ENCODE measurements at regions not wholly inside any gene's neighbourhood (a gene's known extent, or its start where the extent isn't known, plus 50 kb on each side); places are given as distances from the start of the nearest gene placed in this dataset.
"Not testable (repeated sequence)": the region's sequence is repeated elsewhere in the genome, so short reads cannot be mapped to it uniquely, and the experiment has no call there.

DNA sequence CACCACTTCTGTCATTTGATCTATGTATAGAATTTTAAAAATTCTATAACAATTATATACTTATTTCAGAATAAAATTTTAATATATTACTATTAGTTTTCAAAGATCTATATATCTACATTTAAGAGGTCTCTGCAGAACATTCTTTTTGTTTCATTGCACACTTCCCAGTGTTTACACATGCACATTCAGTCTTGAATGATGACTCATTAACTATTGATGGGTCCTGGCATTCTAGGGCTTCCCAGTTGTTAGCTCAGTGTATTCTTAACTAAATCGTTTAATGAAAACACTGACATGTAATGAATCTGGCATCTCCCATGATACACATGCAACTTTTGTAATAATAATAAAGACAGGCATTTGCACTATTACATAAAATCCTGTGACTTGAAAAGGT lies 324.6 kb downstream of the KLF12 start:
- DNase-seq (ENCODE audit: low spot score) = no peak
- Mint-ChIP-seq H3K9me3 (ENCODE audit: low read depth) (no peaks in the 10 kb centered on the region), H3K4me1 (ENCODE audit: low read depth) (peaks cover 20% of the 10 kb centered on the region), H3K27ac (ENCODE audit: unreplicated experiment) (no peak overlapping the region), H3K27me3 (ENCODE audit: low read depth) (no peaks in the 10 kb centered on the region), H3K4me3 (ENCODE audit: unreplicated experiment) (no peak overlapping the region), H3K36me3 (ENCODE audit: low read depth) (peaks cover 4% of the 10 kb centered on the region)
- TF ChIP-seq, protein P1, sequence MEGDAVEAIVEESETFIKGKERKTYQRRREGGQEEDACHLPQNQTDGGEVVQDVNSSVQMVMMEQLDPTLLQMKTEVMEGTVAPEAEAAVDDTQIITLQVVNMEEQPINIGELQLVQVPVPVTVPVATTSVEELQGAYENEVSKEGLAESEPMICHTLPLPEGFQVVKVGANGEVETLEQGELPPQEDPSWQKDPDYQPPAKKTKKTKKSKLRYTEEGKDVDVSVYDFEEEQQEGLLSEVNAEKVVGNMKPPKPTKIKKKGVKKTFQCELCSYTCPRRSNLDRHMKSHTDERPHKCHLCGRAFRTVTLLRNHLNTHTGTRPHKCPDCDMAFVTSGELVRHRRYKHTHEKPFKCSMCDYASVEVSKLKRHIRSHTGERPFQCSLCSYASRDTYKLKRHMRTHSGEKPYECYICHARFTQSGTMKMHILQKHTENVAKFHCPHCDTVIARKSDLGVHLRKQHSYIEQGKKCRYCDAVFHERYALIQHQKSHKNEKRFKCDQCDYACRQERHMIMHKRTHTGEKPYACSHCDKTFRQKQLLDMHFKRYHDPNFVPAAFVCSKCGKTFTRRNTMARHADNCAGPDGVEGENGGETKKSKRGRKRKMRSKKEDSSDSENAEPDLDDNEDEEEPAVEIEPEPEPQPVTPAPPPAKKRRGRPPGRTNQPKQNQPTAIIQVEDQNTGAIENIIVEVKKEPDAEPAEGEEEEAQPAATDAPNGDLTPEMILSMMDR (IDR thresholded peaks at IDR 0.05) = no peak

DNA sequence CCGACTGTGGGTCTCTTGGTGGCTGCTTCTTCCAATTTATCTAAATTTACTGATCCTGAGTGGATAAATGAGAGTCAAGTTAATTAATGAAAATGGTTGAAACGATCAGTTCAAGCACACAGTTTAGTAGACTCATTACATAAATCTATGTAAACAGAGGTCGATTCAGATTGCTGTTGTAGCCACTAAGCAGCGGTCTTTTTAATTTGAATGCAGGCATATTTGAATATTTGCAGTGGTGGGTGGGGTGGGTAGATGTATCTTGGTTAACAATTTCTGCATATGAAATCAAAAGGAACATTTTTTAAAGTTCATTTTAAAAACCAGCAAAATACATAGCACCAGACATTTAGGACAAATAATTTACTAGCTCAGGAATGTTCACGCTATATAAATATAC lies 325.9 kb downstream of the KLF12 start:
- TF ChIP-seq, protein P1 (IDR thresholded peaks at IDR 0.05) = no peak
- Mint-ChIP-seq H3K4me1 (ENCODE audit: low read depth) (peaks cover 26% of the 10 kb centered on the region), H3K36me3 (ENCODE audit: low read depth) (peaks cover 3% of the 10 kb centered on the region), H3K27me3 (ENCODE audit: low read depth) (no peaks in the 10 kb centered on the region), H3K27ac (ENCODE audit: unreplicated experiment) (no peak overlapping the region), H3K4me3 (ENCODE audit: unreplicated experiment) (no peak overlapping the region), H3K9me3 (ENCODE audit: low read depth) (no peaks in the 10 kb centered on the region)
- DNase-seq (ENCODE audit: low spot score) = no peak

DNA sequence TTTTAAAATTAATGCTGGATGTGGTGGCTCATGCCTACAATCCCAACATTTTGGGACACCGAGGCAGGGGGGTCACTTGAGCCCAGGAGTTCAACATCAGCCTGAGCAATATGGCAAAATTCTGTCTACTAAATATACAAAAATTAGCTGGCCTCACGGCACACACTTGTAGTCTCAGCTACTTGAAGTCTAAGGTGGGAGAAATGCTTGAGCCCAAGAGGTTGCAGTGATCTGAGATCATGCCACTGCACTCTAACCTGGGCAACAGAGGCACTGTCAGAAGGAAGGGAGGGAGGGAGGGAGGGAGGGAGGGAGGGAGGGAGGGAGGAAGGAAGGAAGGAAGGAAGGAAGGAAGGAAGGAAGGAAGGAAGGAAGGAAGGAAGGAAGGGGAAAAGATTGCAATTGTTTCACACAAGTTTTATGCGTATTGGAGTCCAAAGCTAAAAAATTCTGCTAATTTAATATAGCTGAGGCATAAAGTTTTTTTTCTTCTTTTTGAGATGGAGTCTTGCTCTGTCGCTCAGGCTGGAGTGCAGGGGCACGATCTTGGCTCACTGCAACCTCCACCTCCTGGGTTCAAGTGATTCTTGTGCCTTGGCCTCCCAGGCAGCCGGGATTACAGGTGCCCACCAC lies 328.8 kb downstream of the KLF12 start:
- not testable (repeated sequence) for H3K27ac Mint-ChIP-seq (ENCODE audit: unreplicated experiment); H3K36me3 Mint-ChIP-seq (ENCODE audit: low read depth); H3K4me3 Mint-ChIP-seq (ENCODE audit: unreplicated experiment); H3K9me3 Mint-ChIP-seq (ENCODE audit: low read depth); DNase-seq (ENCODE audit: low spot score); H3K27me3 Mint-ChIP-seq (ENCODE audit: low read depth)
- H3K4me1 Mint-ChIP-seq (ENCODE audit: low read depth) = peaks cover 47% of the 10 kb centered on the region

DNA sequence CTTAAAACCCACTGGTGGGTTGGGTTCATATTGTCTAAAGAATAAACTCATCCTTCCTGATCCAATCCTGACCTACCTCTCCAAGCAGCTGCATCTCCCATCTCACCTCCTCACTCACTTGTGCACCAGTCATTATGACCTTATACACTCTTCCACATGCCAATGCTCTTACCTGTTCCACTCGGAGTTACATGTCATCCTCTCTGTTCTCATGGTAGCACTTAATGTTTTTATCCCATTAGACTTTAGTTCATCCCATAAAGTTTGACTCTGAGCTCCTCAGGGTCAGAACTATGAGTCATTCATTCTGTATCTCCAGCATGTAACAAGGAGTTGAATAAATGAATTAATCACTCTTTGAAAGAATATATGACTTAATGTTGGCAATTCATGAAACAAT lies 330.2 kb downstream of the KLF12 start:
- no peak for DNase-seq (ENCODE audit: low spot score)
- Mint-ChIP-seq H3K4me3 (ENCODE audit: unreplicated experiment) (no peak overlapping the region), H3K36me3 (ENCODE audit: low read depth) (peaks cover 2% of the 10 kb centered on the region), H3K27me3 (ENCODE audit: low read depth) (no peaks in the 10 kb centered on the region), H3K4me1 (ENCODE audit: low read depth) (peaks cover 39% of the 10 kb centered on the region), H3K27ac (ENCODE audit: unreplicated experiment) (no peak overlapping the region), H3K9me3 (ENCODE audit: low read depth) (peaks cover under 1% of the 10 kb centered on the region)
- TF ChIP-seq, protein P1 (IDR thresholded peaks at IDR 0.05) = no peak

DNA sequence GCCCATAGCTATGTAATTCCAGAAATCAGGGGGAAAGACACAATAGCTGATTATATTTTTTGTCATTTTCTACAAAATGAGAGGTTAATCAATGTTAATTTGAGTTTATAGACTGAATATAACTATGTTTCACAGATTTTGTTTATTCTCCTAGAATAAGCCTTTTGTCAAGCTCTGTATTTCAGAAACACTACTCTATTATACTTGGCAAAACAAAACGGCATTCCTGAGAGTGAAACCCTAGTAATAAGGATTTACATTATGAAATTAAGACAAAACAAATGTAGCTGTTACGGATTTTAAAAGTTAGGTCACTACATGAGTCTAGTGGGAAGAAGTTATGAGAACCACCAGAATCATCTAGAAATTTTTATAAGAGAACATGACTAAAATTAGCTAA lies 334.2 kb downstream of the KLF12 start:
- no peak overlapping the region for H3K4me3 Mint-ChIP-seq (ENCODE audit: unreplicated experiment)
- H3K9me3 Mint-ChIP-seq (ENCODE audit: low read depth) = peaks cover 3% of the 10 kb centered on the region
- no peak for DNase-seq (ENCODE audit: low spot score)
- H3K27ac Mint-ChIP-seq (ENCODE audit: unreplicated experiment) = no peak overlapping the region
- no peaks in the 10 kb centered on the region for H3K27me3 Mint-ChIP-seq (ENCODE audit: low read depth)
- peaks cover 27% of the 10 kb centered on the region for H3K4me1 Mint-ChIP-seq (ENCODE audit: low read depth)
- H3K36me3 Mint-ChIP-seq (ENCODE audit: low read depth) = peaks cover 2% of the 10 kb centered on the region
- TF ChIP-seq, protein P1 (IDR thresholded peaks at IDR 0.05) = no peak

DNA sequence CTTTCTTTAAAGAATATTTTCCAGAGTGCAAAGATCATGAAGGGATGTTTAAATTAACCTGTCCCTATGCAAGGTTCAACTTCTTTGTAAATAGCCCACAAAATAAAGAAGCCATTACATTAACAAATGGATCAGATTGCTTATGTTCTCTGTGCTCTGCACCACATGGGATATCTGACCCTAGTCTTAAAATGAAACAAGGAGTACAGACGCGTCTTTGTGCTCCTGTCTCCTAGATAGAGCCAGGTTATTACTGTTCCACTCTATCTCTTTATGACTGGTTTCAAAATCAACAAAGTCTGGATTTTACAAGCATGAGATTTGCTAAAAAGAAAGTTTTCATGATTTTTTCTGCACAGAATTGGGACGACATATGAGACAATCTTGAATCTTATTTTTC lies 339.4 kb downstream of the KLF12 start:
- DNase-seq (ENCODE audit: low spot score) = no peak
- H3K4me3 Mint-ChIP-seq (ENCODE audit: unreplicated experiment) = no peak overlapping the region
- H3K27ac Mint-ChIP-seq (ENCODE audit: unreplicated experiment) = no peak overlapping the region
- no peaks in the 10 kb centered on the region for H3K4me1 Mint-ChIP-seq (ENCODE audit: low read depth)
- peaks cover 3% of the 10 kb centered on the region for H3K9me3 Mint-ChIP-seq (ENCODE audit: low read depth)
- TF ChIP-seq, protein P1 (IDR thresholded peaks at IDR 0.05) = no peak
- no peaks in the 10 kb centered on the region for H3K27me3 Mint-ChIP-seq (ENCODE audit: low read depth)
- no peaks in the 10 kb centered on the region for H3K36me3 Mint-ChIP-seq (ENCODE audit: low read depth)

Data from chondrocyte (in vitro differentiated cells).